Naive thymus-derived CD8-positive, alpha-beta T cell (primary cell): ENCODE measurements at regions not wholly inside any gene's neighbourhood (a gene's known extent, or its start where the extent isn't known, plus 50 kb on each side); places are given as distances from the start of the nearest gene placed in this dataset.
"Not testable (repeated sequence)": the region's sequence is repeated elsewhere in the genome, so short reads cannot be mapped to it uniquely, and the experiment has no call there.

Experiments used
- ATAC-seq, 2 donors: fragments of 150-1000 bp; cut with Tn5 transposase in 1 of 2; sonication (Bioruptor Pico), chemical (Tn5 transposase) in 1 of 2; 1 replicate in 1 of 2; 2 replicates in 1 of 2; pipeline ENCODE4 v1.10.0; 2021; ENCODE audit warnings: mild to moderate bottlenecking in 2 of 2, moderate library complexity in 2 of 2
- POLR2A ChIA-PET: fragments of 350-600 bp; sonication (Branson Sonifier 250); formaldehyde crosslinking; loops from one replicate; lab custom pipeline; 2021; ENCODE audit warnings: antibody characterized with exemption; lab: Charles Lee
- DNase-seq, 10 donors: peaks; one replicate each; pipeline versions ENCODE4 v3.0.0 to v3.0.0-alpha.2; 2020 to 2022
- H3K27ac Mint-ChIP-seq, 10 donors: one replicate each; pipeline ENCODE4 v1.8.0; 2020 to 2022; ENCODE audit warnings: mild to moderate bottlenecking in 10 of 10, mixed read lengths in 10 of 10, moderate library complexity in 4 of 10, inconsistent platforms in 1 of 10
- H3K27me3 Mint-ChIP-seq, 5 donors: one replicate each; pipeline ENCODE4 v1.8.0; 2021 to 2022; ENCODE audit warnings: mixed read lengths in 5 of 5
- H3K36me3 Mint-ChIP-seq, 3 donors: one replicate each; pipeline ENCODE4 v1.8.0; 2020 to 2022; ENCODE audit warnings: mixed read lengths in 3 of 3, mild to moderate bottlenecking in 2 of 3, inconsistent platforms in 1 of 3
- H3K4me1 Mint-ChIP-seq, 4 donors: one replicate each; pipeline ENCODE4 v1.8.0; 2021 to 2022; ENCODE audit warnings: mixed read lengths in 4 of 4
- H3K4me3 Mint-ChIP-seq, 10 donors: one replicate each; pipeline ENCODE4 v1.8.0; 2020 to 2022; ENCODE audit warnings: mild to moderate bottlenecking in 10 of 10, mixed read lengths in 10 of 10, moderate library complexity in 6 of 10, inconsistent platforms in 1 of 10
- H3K9me3 Mint-ChIP-seq, 9 donors: one replicate each; pipeline ENCODE4 v1.8.0; 2020 to 2022; ENCODE audit warnings: mixed read lengths in 9 of 9, mild to moderate bottlenecking in 3 of 9, inconsistent platforms in 1 of 9, moderate library complexity in 1 of 9

GRCh38 chrX:37904833-37905232 lies 57.5 kb upstream of the DYNLT3 start:
- POLR2A ChIA-PET, result no interaction called here
- H3K27ac Mint-ChIP-seq, result no peak overlapping the region
- H3K36me3 Mint-ChIP-seq, result peaks cover 0 to 5% (median 0%) of the 10 kb centered on the region in 3 donors
- H3K4me3 Mint-ChIP-seq, result peak overlapping the region in 3 of 10 donors; percentile 26 to 47 (median 42)
- peaks cover 0 to 4% (median 0%) of the 10 kb centered on the region in 9 donors for H3K9me3 Mint-ChIP-seq
- DNase-seq (no peak), ATAC-seq (no peak)
- peaks cover 9 to 21% (median 20%) of the 10 kb centered on the region in 5 donors for H3K27me3 Mint-ChIP-seq
- H3K4me1 Mint-ChIP-seq, result peaks cover 0 to 5% (median 0%) of the 10 kb centered on the region in 4 donors

DNA sequence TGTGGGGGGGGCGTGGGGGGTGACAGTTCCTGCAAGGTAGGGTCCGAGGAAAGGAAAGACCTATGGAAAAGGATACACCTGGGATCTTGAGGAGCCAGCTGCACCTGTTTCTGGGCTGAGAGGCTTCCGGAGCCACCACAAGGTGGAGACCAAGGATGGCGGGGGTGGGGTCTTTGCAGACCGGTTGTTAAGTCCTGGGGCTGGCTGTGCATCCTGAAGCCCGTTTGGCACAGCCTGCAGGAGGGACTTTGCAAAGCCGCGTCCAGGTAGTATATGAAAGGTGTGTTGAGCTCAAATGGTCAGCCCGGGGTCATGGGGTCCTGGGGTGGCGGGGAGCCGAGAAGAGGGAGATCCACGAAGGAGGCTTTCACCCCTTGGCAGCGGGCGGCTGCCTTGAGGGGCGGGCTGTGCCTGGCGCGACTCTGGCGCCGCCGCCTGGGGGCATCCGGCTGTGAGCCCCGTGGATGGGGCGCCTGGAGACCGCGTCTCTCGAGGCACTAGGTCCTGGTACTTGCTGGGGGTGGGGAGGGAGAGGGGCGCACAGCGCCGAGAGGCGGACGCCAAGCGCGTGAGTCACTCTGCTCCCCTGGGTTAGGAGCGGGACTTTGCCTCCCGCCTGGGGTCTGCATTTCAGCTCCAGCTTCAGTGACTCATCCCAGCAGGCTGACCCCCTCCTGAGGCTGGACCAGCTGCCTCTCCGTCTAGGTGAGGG lies 58.2 kb upstream of the DYNLT3 start:
- no peak overlapping the region for H3K27ac Mint-ChIP-seq
- peak overlapping the region in 3 of 10 donors; percentile 33 to 63 (median 47) for H3K4me3 Mint-ChIP-seq
- H3K27me3 Mint-ChIP-seq, result peaks cover 9 to 21% (median 20%) of the 10 kb centered on the region in 5 donors

GRCh38 chrX:37906357-37906756 lies 59.0 kb upstream of the DYNLT3 start:
- DNase-seq (no peak), ATAC-seq (no peak)
- Mint-ChIP-seq H3K36me3 (peaks cover 0 to 5% (median 0%) of the 10 kb centered on the region in 3 donors), H3K27ac (no peak overlapping the region), H3K9me3 (peaks cover 0 to 4% (median 0%) of the 10 kb centered on the region in 9 donors), H3K27me3 (peaks cover 9 to 21% (median 20%) of the 10 kb centered on the region in 5 donors), H3K4me1 (peaks cover 0 to 5% (median 0%) of the 10 kb centered on the region in 4 donors), H3K4me3 (peak overlapping the region in 2 of 10 donors; percentile 22 to 47)
- POLR2A ChIA-PET, result no interaction called here

More for the DNA sequence above, 58.2 kb upstream of the DYNLT3 start:
- POLR2A ChIA-PET, result no interaction called here
- Mint-ChIP-seq H3K9me3 (peaks cover 0 to 4% (median 0%) of the 10 kb centered on the region in 9 donors), H3K4me1 (peaks cover 0 to 5% (median 0%) of the 10 kb centered on the region in 4 donors), H3K36me3 (peaks cover 0 to 5% (median 0%) of the 10 kb centered on the region in 3 donors)
- ATAC-seq (peak; percentile 25 to 52), DNase-seq (peak in 4 of 10 donors; percentile 0 to 17 (median 4))

DNA sequence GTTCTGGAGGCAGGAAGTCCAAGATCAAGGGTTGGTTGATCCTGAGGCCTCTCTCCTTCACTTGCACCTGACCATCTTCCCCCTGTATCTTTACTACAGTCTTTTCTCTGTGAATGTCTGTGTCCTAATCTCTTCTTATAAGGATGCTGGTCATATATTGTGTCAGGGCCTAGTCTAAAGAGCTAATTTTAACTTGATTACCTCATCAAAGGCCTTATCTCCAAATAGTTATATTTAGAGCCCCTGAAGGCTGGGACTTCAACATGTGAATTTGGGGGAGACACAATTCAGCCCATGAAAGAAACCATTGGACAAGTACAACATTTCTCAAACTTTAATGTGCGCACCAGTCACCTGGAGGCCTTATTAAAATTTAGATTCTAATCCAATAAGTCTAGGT lies 62.8 kb upstream of the DYNLT3 start:
- DNase-seq (no peak), ATAC-seq (no peak)
- no peaks in the 10 kb centered on the region for H3K36me3 Mint-ChIP-seq
- no peaks in the 10 kb centered on the region for H3K9me3 Mint-ChIP-seq
- POLR2A ChIA-PET, result no interaction called here
- H3K4me3 Mint-ChIP-seq, result no peak overlapping the region
- no peak overlapping the region for H3K27ac Mint-ChIP-seq
- peaks cover 4 to 13% (median 7%) of the 10 kb centered on the region in 5 donors for H3K27me3 Mint-ChIP-seq
- peaks cover 0 to 6% (median 0%) of the 10 kb centered on the region in 4 donors for H3K4me1 Mint-ChIP-seq

GRCh38 chrX:37912304-37912703 lies 64.9 kb upstream of the DYNLT3 start:
- H3K4me1 Mint-ChIP-seq, result peaks cover 0 to 4% (median 0%) of the 10 kb centered on the region in 4 donors
- H3K36me3 Mint-ChIP-seq, result no peaks in the 10 kb centered on the region
- H3K4me3 Mint-ChIP-seq, result no peak overlapping the region
- H3K27ac Mint-ChIP-seq, result no peak overlapping the region
- H3K27me3 Mint-ChIP-seq, result peaks cover 0 to 7% (median 2%) of the 10 kb centered on the region in 5 donors
- no peaks in the 10 kb centered on the region for H3K9me3 Mint-ChIP-seq
- POLR2A ChIA-PET, result no interaction called here
- DNase-seq, result no peak
- ATAC-seq, result no peak

DNA sequence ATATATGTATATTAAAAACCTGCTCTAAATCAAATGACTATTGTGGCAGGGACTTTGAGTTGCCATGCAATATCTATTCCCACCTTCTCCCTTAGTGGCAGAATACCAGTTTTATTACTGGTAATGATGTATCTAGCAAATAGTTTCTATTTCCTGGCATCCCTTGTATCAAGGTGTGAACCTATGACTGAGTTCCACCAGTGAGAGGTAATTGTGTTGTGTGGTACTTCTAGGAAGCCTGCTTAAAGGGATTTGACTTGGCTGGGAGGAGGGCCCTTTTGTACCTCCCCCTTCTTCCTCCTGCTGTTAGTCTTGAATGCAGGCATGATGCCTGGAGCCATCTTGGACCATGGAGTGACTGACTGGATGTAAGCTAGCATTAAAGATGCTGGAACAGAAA lies 65.4 kb upstream of the DYNLT3 start:
- peaks cover 0 to 7% (median 2%) of the 10 kb centered on the region in 5 donors for H3K27me3 Mint-ChIP-seq
- ATAC-seq, result no peak

GRCh38 chrX:37918168-37918567 lies 70.8 kb upstream of the DYNLT3 start:
- no peaks in the 10 kb centered on the region for H3K4me1 Mint-ChIP-seq
- POLR2A ChIA-PET, result no interaction called here
- H3K4me3 Mint-ChIP-seq, result no peak overlapping the region
- DNase-seq (no peak), ATAC-seq (no peak)
- no peaks in the 10 kb centered on the region for H3K36me3 Mint-ChIP-seq
- H3K27me3 Mint-ChIP-seq, result peaks cover 1 to 17% (median 3%) of the 10 kb centered on the region in 5 donors
- H3K9me3 Mint-ChIP-seq, result peaks cover 0 to 4% (median 0%) of the 10 kb centered on the region in 9 donors
- H3K27ac Mint-ChIP-seq, result no peak overlapping the region

More for the DNA sequence above, 65.4 kb upstream of the DYNLT3 start:
- POLR2A ChIA-PET, result no interaction called here
- H3K9me3 Mint-ChIP-seq, result no peaks in the 10 kb centered on the region
- H3K27ac Mint-ChIP-seq, result no peak overlapping the region
- H3K36me3 Mint-ChIP-seq, result no peaks in the 10 kb centered on the region
- H3K4me3 Mint-ChIP-seq, result no peak overlapping the region
- H3K4me1 Mint-ChIP-seq, result peaks cover 0 to 4% (median 0%) of the 10 kb centered on the region in 4 donors
- no peak for DNase-seq

GRCh38 chrX:37918703-37919102 lies 71.3 kb upstream of the DYNLT3 start:
- Mint-ChIP-seq H3K4me1 (no peaks in the 10 kb centered on the region), H3K27ac (no peak overlapping the region), H3K36me3 (no peaks in the 10 kb centered on the region), H3K9me3 (peaks cover 0 to 4% (median 0%) of the 10 kb centered on the region in 9 donors), H3K4me3 (no peak overlapping the region), H3K27me3 (peaks cover 1 to 20% (median 3%) of the 10 kb centered on the region in 5 donors)
- ATAC-seq (no peak), DNase-seq (no peak)
- POLR2A ChIA-PET, result no interaction called here

GRCh38 chrX:37921758-37922157 lies 74.4 kb upstream of the DYNLT3 start:
- DNase-seq, result no peak
- peaks cover 4 to 25% (median 6%) of the 10 kb centered on the region in 5 donors for H3K27me3 Mint-ChIP-seq
- H3K9me3 Mint-ChIP-seq, result peaks cover 0 to 4% (median 0%) of the 10 kb centered on the region in 9 donors
- H3K4me3 Mint-ChIP-seq, result no peak overlapping the region
- no peak for ATAC-seq
- H3K27ac Mint-ChIP-seq, result no peak overlapping the region
- no peaks in the 10 kb centered on the region for H3K36me3 Mint-ChIP-seq
- peaks cover 0 to 2% (median under 1%) of the 10 kb centered on the region in 4 donors for H3K4me1 Mint-ChIP-seq
- POLR2A ChIA-PET, result no interaction called here

DNA sequence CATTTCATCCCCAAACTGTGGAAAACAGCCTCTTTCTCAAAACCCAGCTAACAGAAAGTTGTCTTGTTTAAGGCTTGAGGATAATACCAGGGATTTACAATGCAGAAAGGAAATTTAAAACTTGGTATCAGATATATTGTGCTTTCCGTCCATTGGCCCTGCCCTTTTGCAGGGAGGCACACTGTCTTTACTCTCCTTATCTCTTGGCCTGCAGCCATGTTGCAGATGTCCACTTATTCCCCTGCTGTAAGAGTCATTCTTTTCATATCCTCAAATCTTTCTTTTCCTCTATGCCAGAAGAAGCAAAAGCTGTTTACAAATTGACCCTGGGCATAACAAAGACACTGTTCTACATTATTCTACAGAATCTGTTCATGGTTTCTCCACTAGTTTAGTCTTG lies 75.6 kb upstream of the DYNLT3 start:
- Mint-ChIP-seq H3K4me1 (peaks cover 0 to 2% (median under 1%) of the 10 kb centered on the region in 4 donors), H3K4me3 (no peak overlapping the region), H3K27ac (peak overlapping the region in 1 of 10 donors; percentile 25), H3K36me3 (no peaks in the 10 kb centered on the region), H3K27me3 (peaks cover 4 to 29% (median 8%) of the 10 kb centered on the region in 5 donors), H3K9me3 (peaks cover 0 to 4% (median 0%) of the 10 kb centered on the region in 9 donors)
- POLR2A ChIA-PET, result no interaction called here
- no peak for DNase-seq
- no peak for ATAC-seq

GRCh38 chrX:37925761-37926160 lies 78.4 kb upstream of the DYNLT3 start:
- DNase-seq, H3K27ac Mint-ChIP-seq, H3K4me1 Mint-ChIP-seq, H3K4me3 Mint-ChIP-seq, H3K36me3 Mint-ChIP-seq, POLR2A ChIA-PET, H3K9me3 Mint-ChIP-seq, ATAC-seq: not testable (repeated sequence)
- H3K27me3 Mint-ChIP-seq, result peaks cover 4 to 24% (median 8%) of the 10 kb centered on the region in 5 donors

GRCh38 chrX:37926700-37927099 lies 79.3 kb upstream of the DYNLT3 start:
- peaks cover 4 to 19% (median 8%) of the 10 kb centered on the region in 5 donors for H3K27me3 Mint-ChIP-seq
- ATAC-seq (peak in 1 of 2 donors; percentile 30), DNase-seq (peak in 2 of 10 donors; percentile 6 to 13)
- peaks cover 0 to 2% (median under 1%) of the 10 kb centered on the region in 4 donors for H3K4me1 Mint-ChIP-seq
- no peaks in the 10 kb centered on the region for H3K36me3 Mint-ChIP-seq
- POLR2A ChIA-PET, result no interaction called here
- H3K27ac Mint-ChIP-seq, result no peak overlapping the region
- H3K9me3 Mint-ChIP-seq, result no peaks in the 10 kb centered on the region
- H3K4me3 Mint-ChIP-seq, result no peak overlapping the region

DNA sequence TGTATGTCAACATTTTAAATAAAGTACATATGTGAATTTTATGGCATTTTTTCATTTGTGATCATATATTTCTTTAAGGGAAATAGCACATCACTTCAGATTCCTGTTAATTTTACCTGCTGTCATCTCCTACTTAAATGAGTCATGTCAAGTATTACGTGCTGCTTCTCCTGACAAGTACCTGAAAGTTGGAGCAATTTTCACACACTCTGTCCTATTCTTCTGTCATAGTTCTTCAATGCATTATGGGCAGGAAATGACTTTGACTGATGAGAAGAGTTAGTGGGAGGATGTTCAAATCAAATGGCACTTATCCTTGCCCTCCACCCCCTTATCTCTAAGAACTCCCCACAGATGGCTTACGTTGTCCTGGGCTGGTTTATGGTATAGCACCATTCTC lies 64.2 kb upstream of the SYTL5 start:
- H3K9me3 Mint-ChIP-seq, result no peaks in the 10 kb centered on the region
- H3K4me1 Mint-ChIP-seq, result no peaks in the 10 kb centered on the region
- no peak overlapping the region for H3K27ac Mint-ChIP-seq
- ATAC-seq (no peak), DNase-seq (no peak)
- POLR2A ChIA-PET, result no interaction called here
- H3K4me3 Mint-ChIP-seq, result no peak overlapping the region
- H3K36me3 Mint-ChIP-seq, result no peaks in the 10 kb centered on the region
- H3K27me3 Mint-ChIP-seq, result peaks cover 0 to 10% (median 0%) of the 10 kb centered on the region in 5 donors
